ENCODE measurements at regions not wholly inside any gene's neighbourhood (a gene's known extent, or its start where the extent isn't known, plus 50 kb on each side); places are given as distances from the start of the nearest gene placed in this dataset.

DNA sequence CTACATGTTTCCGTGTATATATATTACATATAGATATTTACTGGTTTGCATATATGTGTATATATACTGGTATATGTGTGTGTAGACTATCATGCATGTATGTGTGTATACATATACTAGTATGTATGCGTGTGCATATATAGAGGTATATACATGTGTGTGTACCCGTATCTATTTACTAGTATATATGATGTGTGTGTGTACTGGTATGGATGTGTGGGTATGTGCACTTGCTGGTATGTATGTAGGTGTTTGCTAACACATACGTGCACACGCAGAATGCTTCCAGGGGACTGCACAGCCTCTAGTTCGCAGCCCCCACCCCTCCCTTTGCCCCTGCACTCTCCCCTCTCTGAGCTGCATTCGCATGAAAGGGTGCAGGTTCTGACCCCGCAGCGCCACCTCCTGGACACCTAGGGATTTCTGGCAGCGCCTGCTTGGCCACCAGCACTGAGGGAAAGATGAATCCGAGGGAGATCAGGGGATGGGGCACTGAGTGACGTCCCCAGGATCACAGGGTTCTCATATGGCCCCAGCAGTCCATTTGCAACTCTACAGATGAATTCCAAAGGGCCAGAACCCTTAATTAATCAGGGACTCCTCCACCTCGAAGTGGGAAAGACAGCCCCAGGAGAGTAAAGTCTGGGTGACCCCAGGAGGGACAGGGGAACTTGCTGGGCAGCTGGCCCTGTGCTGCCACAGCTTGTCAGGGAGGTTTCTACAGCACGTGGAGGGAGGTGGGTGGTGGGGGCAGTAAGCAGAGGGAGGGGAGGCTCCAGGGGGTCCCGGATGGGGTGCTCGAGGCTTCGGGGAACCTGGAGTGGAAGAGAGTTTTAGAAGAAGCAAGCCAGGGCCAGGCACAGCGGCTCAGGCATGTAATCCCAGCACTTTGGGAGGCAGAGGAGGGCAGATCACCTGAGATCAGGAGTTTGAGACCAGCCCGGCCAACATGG, 66.8 kb upstream of the ASAP2 start:
- FAIRE-seq (no peak), DNase-seq (ENCODE audit: insufficient read length, low spot score) (peak; percentile 70)
- no peak for TF ChIP-seq PAX5 (IDR thresholded peaks at IDR 0.05; ENCODE audit: insufficient read depth, low read length, severe bottlenecking)

DNA sequence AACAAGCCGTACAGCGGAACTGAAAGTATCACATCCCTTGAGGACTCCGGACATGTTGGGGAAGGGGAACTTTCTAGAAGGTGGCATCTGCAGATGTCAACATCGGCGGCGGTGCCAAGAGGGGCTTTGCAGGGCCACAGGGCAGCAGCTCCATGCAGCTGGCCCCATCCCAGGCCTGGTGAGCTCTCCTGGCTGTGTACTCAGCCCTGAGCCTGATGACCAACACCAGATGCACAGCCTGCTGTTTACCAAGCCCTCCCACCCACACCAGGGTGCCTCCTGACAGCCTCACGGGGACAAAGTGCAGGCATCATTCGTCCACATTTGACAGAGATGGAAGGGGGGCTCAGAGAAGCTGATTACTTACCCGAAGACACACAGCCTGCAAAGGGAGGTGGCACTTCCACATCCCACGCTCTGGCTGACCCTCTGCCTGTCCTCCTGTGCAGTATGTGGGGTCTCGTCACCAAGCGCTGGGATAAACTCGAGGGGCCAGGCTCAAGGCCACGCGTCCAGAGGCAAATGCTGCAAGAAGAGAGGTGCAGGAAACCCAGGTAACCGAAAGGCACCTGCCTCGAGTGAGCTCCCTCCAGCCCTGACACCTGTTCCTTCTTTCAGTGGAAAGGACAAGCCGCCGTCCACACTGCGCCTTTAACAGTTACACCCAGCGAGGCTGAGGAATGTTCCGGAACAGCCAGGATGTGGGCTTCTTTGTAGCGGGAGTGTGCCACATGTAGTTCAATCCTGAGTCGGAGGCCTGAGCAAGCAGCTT, 69.0 kb upstream of the ASAP2 start:
- TF ChIP-seq TAF1 (IDR thresholded peaks at IDR 0.05; ENCODE audit: low read depth, low read length) (no peak), POLR2A (IDR thresholded peaks at IDR 0.05; ENCODE audit: low read depth, low read length) (no peak), POLR2AphosphoS5 (IDR thresholded peaks at IDR 0.05; ENCODE audit: low read depth, low read length) (no peak), SPI1 (IDR thresholded peaks at IDR 0.05; ENCODE audit: low read depth, low read length) (no peak), PAX5 (IDR thresholded peaks at IDR 0.05; ENCODE audit: insufficient read depth, low read length, severe bottlenecking) (no peak), POU2F2 (IDR thresholded peaks at IDR 0.05; ENCODE audit: low read depth, low read length) (no peak)
- no peak for FAIRE-seq

DNA sequence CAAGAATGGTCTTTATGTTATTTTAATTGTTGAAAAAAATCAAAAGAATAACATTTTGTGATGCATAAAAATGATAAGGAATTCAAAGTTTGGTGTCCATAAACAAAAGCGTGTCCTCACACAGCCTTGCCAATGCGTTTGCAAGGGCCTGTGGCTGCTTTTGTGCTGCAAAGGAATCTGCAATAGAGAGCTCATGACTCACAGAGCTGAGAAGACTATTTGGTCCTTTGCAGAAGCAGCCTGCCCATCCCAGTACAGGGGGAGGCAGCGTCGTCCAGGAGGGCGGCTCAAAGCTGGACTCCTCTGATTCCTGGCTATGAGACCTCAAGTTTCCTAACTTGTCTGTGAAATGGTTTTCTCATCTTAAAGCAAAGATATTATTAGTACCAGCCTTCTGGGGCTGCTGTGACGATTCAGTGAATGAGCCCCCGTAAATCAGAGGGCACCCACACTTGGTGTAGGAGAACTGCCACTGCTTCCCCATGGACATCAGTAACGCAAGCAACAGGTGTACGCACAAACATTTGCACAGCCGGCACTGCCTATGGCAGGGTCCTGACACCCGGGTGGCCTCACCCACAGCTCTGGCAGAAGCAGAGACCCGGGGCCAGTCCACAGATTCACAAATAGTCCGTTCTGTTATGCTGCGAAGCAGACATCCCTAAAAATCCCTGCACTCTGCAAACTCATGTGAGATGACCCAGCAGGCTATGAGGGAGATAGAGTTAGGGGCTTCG, 70.6 kb upstream of the ASAP2 start:
- TF ChIP-seq POU2F2 (IDR thresholded peaks at IDR 0.05; ENCODE audit: low read depth, low read length) (no peak), TAF1 (IDR thresholded peaks at IDR 0.05; ENCODE audit: low read depth, low read length) (no peak), PAX5 (IDR thresholded peaks at IDR 0.05; ENCODE audit: insufficient read depth, low read length, severe bottlenecking) (no peak), POLR2A (IDR thresholded peaks at IDR 0.05; ENCODE audit: low read depth, low read length) (no peak), POLR2AphosphoS5 (IDR thresholded peaks at IDR 0.05; ENCODE audit: low read depth, low read length) (no peak), SPI1 (IDR thresholded peaks at IDR 0.05; ENCODE audit: low read depth, low read length) (no peak)

More for the DNA sequence above, 69.0 kb upstream of the ASAP2 start:
- DNase-seq (ENCODE audit: insufficient read length, low spot score) = no peak

DNA sequence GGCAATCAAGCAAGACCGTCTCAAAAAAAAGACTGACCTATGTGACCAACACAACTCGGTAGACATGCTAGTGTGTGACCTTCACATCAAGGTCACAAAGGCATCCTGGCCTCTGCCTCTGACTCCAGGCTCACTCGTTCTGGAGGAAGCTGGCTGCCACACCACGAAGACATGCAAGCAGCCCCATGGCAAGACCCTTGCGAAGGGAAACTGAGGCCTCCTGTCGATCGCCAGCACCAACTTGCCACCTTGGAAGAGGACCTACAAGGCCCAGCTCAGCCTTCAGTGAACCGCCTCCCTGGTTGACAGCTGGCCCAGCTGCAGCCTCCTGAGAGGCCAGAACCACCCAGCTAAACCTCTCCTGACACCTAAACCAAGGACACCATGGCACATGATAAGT, 79.3 kb upstream of the ASAP2 start:
- TF ChIP-seq TAF1 (IDR thresholded peaks at IDR 0.05; ENCODE audit: low read depth, low read length) (no peak), POLR2AphosphoS5 (IDR thresholded peaks at IDR 0.05; ENCODE audit: low read depth, low read length) (no peak), PAX5 (IDR thresholded peaks at IDR 0.05; ENCODE audit: insufficient read depth, low read length, severe bottlenecking) (no peak), POLR2A (IDR thresholded peaks at IDR 0.05; ENCODE audit: low read depth, low read length) (no peak), SPI1 (IDR thresholded peaks at IDR 0.05; ENCODE audit: low read depth, low read length) (no peak), POU2F2 (IDR thresholded peaks at IDR 0.05; ENCODE audit: low read depth, low read length) (no peak)
- DNase-seq (ENCODE audit: insufficient read length, low spot score) (no peak), FAIRE-seq (no peak)

More for the DNA sequence above, 70.6 kb upstream of the ASAP2 start:
- no peak for FAIRE-seq
- DNase-seq (ENCODE audit: insufficient read length, low spot score) = no peak

DNA sequence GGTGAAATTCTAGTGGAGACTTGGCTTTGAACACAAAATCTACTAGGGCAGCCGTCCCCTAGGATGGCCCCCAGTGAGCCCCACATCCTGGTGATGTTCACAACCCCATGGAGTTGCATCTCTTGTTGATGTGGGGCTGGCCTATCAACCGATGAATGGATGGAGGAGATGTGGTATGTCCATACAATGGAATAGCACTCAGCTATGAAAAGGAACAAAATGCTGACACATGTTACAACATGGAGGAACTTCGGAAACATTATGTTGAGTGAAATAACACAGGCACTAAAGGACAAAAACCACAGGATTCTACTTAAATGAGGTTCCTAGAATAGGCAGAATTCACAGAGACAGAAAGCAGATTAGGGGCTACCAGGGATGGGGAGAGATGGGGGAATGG, 80.1 kb upstream of the ASAP2 start:
- DNase-seq (ENCODE audit: insufficient read length, low spot score) = no peak
- TF ChIP-seq SPI1 (IDR thresholded peaks at IDR 0.05; ENCODE audit: low read depth, low read length) (no peak), PAX5 (IDR thresholded peaks at IDR 0.05; ENCODE audit: insufficient read depth, low read length, severe bottlenecking) (no peak), POLR2A (IDR thresholded peaks at IDR 0.05; ENCODE audit: low read depth, low read length) (no peak), POU2F2 (IDR thresholded peaks at IDR 0.05; ENCODE audit: low read depth, low read length) (no peak), POLR2AphosphoS5 (IDR thresholded peaks at IDR 0.05; ENCODE audit: low read depth, low read length) (no peak), TAF1 (IDR thresholded peaks at IDR 0.05; ENCODE audit: low read depth, low read length) (no peak)
- FAIRE-seq = no peak

DNA sequence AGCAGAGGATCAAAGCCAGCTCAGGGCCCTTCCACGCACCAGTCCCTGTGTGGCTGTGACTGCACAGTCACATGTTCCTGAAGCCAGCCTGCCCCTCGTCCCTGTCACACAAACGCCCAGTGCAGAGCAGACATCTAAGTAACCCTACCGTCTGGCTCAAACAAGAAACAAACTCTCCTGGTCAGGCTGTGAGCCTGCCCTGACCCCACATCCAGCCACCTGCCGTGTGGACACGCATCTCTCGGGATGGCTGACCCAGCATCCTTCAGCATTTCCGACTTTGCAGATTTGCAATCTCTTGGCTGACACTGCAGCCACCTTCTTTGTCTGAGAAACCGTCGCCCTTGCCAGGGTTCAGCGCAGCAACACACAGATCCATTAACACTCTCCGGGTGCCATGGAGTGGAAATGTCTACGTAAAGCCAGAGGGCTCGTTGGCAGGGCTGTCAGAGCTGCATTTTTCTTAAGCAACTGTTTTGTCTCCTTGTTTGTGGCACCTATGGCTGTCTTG, 82.3 kb upstream of the ASAP2 start:
- DNase-seq (ENCODE audit: insufficient read length, low spot score) (no peak), FAIRE-seq (no peak)
- no peak for TF ChIP-seq SPI1 (IDR thresholded peaks at IDR 0.05; ENCODE audit: low read depth, low read length)
- TF ChIP-seq POU2F2 (IDR thresholded peaks at IDR 0.05; ENCODE audit: low read depth, low read length) = no peak
- no peak for TF ChIP-seq PAX5 (IDR thresholded peaks at IDR 0.05; ENCODE audit: insufficient read depth, low read length, severe bottlenecking)
- TF ChIP-seq POLR2AphosphoS5 (IDR thresholded peaks at IDR 0.05; ENCODE audit: low read depth, low read length) = no peak
- no peak for TF ChIP-seq POLR2A (IDR thresholded peaks at IDR 0.05; ENCODE audit: low read depth, low read length)
- no peak for TF ChIP-seq TAF1 (IDR thresholded peaks at IDR 0.05; ENCODE audit: low read depth, low read length)

DNA sequence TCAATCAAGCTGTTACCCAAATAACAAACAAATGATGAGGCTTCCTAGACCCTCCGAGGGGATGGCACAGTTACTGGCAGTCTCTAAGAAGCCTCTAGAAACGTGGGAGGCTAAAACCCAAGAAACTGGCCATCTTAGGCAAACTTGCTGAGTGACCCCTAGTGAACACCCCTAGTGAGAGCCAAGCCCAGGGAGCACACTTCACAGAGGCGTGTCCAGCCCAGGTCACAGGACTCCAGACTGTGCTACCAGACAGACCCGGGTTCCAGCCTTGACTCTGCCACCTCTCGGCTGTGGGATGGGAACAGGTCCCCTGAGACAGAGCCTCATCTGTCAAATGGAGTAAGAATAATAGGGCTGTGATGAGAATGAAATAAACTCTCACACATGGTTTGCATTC, 83.5 kb upstream of the ASAP2 start:
- TF ChIP-seq PAX5 (IDR thresholded peaks at IDR 0.05; ENCODE audit: insufficient read depth, low read length, severe bottlenecking) (no peak), POLR2AphosphoS5 (IDR thresholded peaks at IDR 0.05; ENCODE audit: low read depth, low read length) (no peak), TAF1 (IDR thresholded peaks at IDR 0.05; ENCODE audit: low read depth, low read length) (no peak), POU2F2 (IDR thresholded peaks at IDR 0.05; ENCODE audit: low read depth, low read length) (no peak), SPI1 (IDR thresholded peaks at IDR 0.05; ENCODE audit: low read depth, low read length) (no peak), POLR2A (IDR thresholded peaks at IDR 0.05; ENCODE audit: low read depth, low read length) (no peak)
- DNase-seq (ENCODE audit: insufficient read length, low spot score) (no peak), FAIRE-seq (no peak)

DNA sequence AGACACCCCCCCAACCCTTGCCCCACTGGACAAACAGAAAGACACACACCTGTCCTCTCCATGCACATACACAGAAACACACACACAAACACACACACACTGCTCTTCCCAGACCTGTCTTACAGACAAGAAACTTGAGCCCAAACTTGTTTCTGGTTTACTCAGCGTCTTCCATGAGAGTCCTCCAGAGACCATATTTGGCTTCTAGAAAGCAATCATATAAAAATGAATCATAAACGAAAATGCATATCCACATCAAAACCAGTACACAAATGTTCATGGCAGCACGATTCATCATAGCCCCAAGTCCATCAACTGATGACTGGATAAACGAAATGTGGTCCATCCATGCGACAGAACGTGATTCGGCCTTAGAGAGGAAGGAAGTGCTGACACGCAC, 84.2 kb upstream of the ASAP2 start:
- FAIRE-seq = no peak
- DNase-seq (ENCODE audit: insufficient read length, low spot score) = no peak
- no peak for TF ChIP-seq TAF1 (IDR thresholded peaks at IDR 0.05; ENCODE audit: low read depth, low read length)
- TF ChIP-seq SPI1 (IDR thresholded peaks at IDR 0.05; ENCODE audit: low read depth, low read length) = no peak
- TF ChIP-seq POLR2A (IDR thresholded peaks at IDR 0.05; ENCODE audit: low read depth, low read length) = no peak
- no peak for TF ChIP-seq PAX5 (IDR thresholded peaks at IDR 0.05; ENCODE audit: insufficient read depth, low read length, severe bottlenecking)
- TF ChIP-seq POLR2AphosphoS5 (IDR thresholded peaks at IDR 0.05; ENCODE audit: low read depth, low read length) = no peak
- no peak for TF ChIP-seq POU2F2 (IDR thresholded peaks at IDR 0.05; ENCODE audit: low read depth, low read length)
